MM.1S (cell line): ENCODE measurements at regions not wholly inside any gene's neighbourhood (a gene's known extent, or its start where the extent isn't known, plus 50 kb on each side); places are given as distances from the start of the nearest gene placed in this dataset.

Experiments used
- DNase-seq: peaks from one replicate; pipeline ENCODE4 v3.0.0-alpha.2; 2015
- H2AFZ ChIP-seq: fragments of 300-600 bp; sonication (generic); 2 replicates; pipeline ENCODE4 v1.6.0; 2016; ENCODE audit warnings: antibody characterized with exemption, low read length
- H3F3A ChIP-seq: fragments of 300-600 bp; sonication (generic); 2 replicates; pipeline ENCODE4 v1.6.1; 2016; ENCODE audit warnings: mild to moderate bottlenecking, antibody characterized with exemption, low read length, moderate library complexity, mixed read lengths; ENCODE audit not compliant: insufficient read depth
- H3K27ac ChIP-seq: fragments of 300-600 bp; sonication (generic); 2 replicates; pipeline ENCODE4 v1.5.1; 2016; ENCODE audit warnings: mild to moderate bottlenecking, low read length
- H3K27me3 ChIP-seq: fragments of 300-600 bp; sonication (generic); replicated peaks from 2 replicates; pipeline ENCODE4 v1.6.0; 2016; ENCODE audit warnings: low read length; ENCODE audit not compliant: insufficient read depth
- H3K36me3 ChIP-seq: fragments of 300-600 bp; sonication (generic); replicated peaks from 2 replicates; pipeline ENCODE4 v1.6.1; 2016; ENCODE audit warnings: mild to moderate bottlenecking, low read length, mixed read lengths; ENCODE audit not compliant: insufficient read depth
- H3K4me1 ChIP-seq: fragments of 300-600 bp; sonication (generic); 2 replicates; pipeline ENCODE4 v1.6.1; 2016; ENCODE audit warnings: low read length, mixed read lengths
- H3K4me2 ChIP-seq: fragments of 300-600 bp; sonication (generic); 2 replicates; pipeline ENCODE4 v1.6.0; 2016; ENCODE audit warnings: low read depth, low read length
- H3K4me3 ChIP-seq: fragments of 300-600 bp; sonication (generic); 2 replicates; pipeline ENCODE4 v1.5.1; 2016; ENCODE audit warnings: low read length, mixed read lengths
- H3K79me2 ChIP-seq: fragments of 300-600 bp; sonication (generic); 2 replicates; pipeline ENCODE4 v1.6.1; 2016; ENCODE audit warnings: mixed run types, low read length, mixed read lengths
- H3K9ac ChIP-seq: fragments of 300-600 bp; sonication (generic); 2 replicates; pipeline ENCODE4 v1.6.1; 2016; ENCODE audit warnings: low read length, mixed read lengths
- H3K9me2 ChIP-seq: fragments of 300-600 bp; sonication (generic); replicated peaks from 2 replicates; pipeline ENCODE4 v1.6.1; 2016; ENCODE audit warnings: mild to moderate bottlenecking, low read length, mixed read lengths; ENCODE audit not compliant: insufficient read depth
- H3K9me3 ChIP-seq: fragments of 300-600 bp; sonication (generic); replicated peaks from 2 replicates; pipeline ENCODE4 v1.6.1; 2016; ENCODE audit warnings: mild to moderate bottlenecking, low read length, mixed read lengths; ENCODE audit not compliant: insufficient read depth
- H4K20me1 ChIP-seq: fragments of 300-600 bp; sonication (generic); 2 replicates; pipeline ENCODE4 v1.6.1; 2016; ENCODE audit warnings: mild to moderate bottlenecking, low read length, moderate library complexity, mixed read lengths; ENCODE audit not compliant: insufficient read depth
- CTCF ChIP-seq: fragments of 300-600 bp; sonication (generic); IDR thresholded peaks from 2 replicates; pipeline ENCODE4 v1.5.1; 2016; ENCODE audit warnings: antibody characterized with exemption, low read length, mixed read lengths
- EZH2 ChIP-seq: fragments of 300-600 bp; sonication (generic); optimal IDR thresholded peaks from 2 replicates; pipeline ENCODE3; 2017; ENCODE audit warnings: low read depth, mild to moderate bottlenecking, antibody characterized with exemption, low read length, mixed read lengths
- EZH2phosphoT487 ChIP-seq: fragments of 300-600 bp; sonication (generic); IDR thresholded peaks from 2 replicates; pipeline ENCODE4 v1.6.1; 2018; ENCODE audit warnings: antibody characterized with exemption, low read length

- Histone ChIP-seq H3K9ac (no peak overlapping the region), H3K79me2 (no peaks in the 10 kb centered on the region), H3K4me1 (no peaks in the 10 kb centered on the region), H2AFZ (no peak overlapping the region), H3K36me3 (no peaks in the 10 kb centered on the region), H3K27me3 (no peaks in the 10 kb centered on the region), H3K4me3 (no peak overlapping the region), H3K9me3 (no peaks in the 10 kb centered on the region), H4K20me1 (no peaks in the 10 kb centered on the region), H3K9me2 (no peaks in the 10 kb centered on the region), H3F3A (no peaks in the 10 kb centered on the region), H3K4me2 (no peak overlapping the region), H3K27ac (no peak overlapping the region)
- TF ChIP-seq EZH2 (no peak), CTCF (no peak), EZH2phosphoT487 (no peak)
- no peak for DNase-seq
These were observed 77.2 kb upstream of the SLC10A2 start for GRCh38 chr13:103143432-103143831.

DNA sequence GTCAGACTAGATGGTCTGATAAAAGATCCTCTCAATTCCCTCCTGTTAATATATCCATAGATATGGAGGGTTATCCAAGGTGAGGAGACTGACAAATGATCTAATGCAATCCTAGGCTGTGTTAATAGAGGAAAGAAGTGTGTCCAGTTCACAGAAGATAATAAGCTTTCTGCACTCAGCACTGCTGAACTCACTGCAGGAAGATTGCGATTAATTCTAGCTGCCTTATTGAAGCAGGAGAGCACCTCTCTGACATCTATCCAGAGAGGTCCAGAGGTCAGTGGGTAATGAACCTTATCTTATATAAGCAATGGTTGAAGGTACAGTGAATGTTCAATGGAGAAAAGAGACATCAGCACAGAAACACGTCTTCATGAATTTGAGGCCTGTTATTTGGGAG lies 75.9 kb upstream of the SLC10A2 start:
- no peak for DNase-seq
- Histone ChIP-seq H3K4me2 (no peak overlapping the region), H3K4me3 (no peak overlapping the region), H3K27me3 (no peaks in the 10 kb centered on the region), H3K4me1 (no peaks in the 10 kb centered on the region), H3K79me2 (no peaks in the 10 kb centered on the region), H2AFZ (no peak overlapping the region), H3F3A (no peaks in the 10 kb centered on the region), H4K20me1 (no peaks in the 10 kb centered on the region), H3K27ac (no peak overlapping the region), H3K9me2 (no peaks in the 10 kb centered on the region), H3K36me3 (no peaks in the 10 kb centered on the region), H3K9ac (no peak overlapping the region), H3K9me3 (no peaks in the 10 kb centered on the region)
- TF ChIP-seq EZH2 (no peak), CTCF (no peak), EZH2phosphoT487 (no peak)

DNA sequence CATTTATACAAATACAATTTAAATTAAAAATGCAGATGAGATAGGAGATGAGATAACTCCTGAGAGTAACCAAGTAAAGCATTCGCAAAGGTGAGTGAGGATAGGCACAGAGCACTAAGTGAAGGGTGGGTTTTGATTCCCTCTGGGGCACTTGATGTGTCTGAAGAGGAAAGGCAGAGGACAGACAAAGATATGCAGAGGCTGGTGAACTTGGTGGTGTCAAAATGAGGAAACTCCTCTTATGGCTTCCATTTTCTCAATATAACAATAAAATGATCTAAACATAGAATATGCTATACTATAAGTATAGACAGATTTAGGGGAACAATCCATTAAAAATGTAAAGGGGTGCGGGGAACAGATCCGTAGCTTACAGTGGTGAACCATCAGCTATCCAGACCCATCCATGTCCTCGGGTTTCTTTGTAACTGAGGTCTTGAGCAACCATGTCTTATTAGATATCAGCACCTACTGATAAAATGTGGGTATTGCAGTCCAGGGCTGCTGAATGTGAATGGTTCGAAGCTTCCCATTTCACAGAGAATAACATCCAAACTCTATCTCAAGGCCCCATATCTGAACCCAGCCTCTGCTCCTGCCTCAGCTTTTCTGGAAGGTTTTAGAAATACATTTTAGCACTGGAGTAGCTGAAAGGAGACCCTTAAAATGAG lies 73.9 kb upstream of the SLC10A2 start:
- H3F3A ChIP-seq, result no peaks in the 10 kb centered on the region
- H3K27me3 ChIP-seq, result no peaks in the 10 kb centered on the region
- no peaks in the 10 kb centered on the region for H3K79me2 ChIP-seq
- no peaks in the 10 kb centered on the region for H3K36me3 ChIP-seq
- DNase-seq, result peak; percentile 55
- no peaks in the 10 kb centered on the region for H3K9me3 ChIP-seq
- H3K4me2 ChIP-seq, result no peak overlapping the region
- no peaks in the 10 kb centered on the region for H3K4me1 ChIP-seq
- no peak for TF ChIP-seq EZH2phosphoT487
- TF ChIP-seq EZH2, result no peak
- peak; percentile 71 for TF ChIP-seq CTCF
- no peak overlapping the region for H3K9ac ChIP-seq
- H3K4me3 ChIP-seq, result no peak overlapping the region
- H3K9me2 ChIP-seq, result no peaks in the 10 kb centered on the region
- H4K20me1 ChIP-seq, result no peaks in the 10 kb centered on the region
- no peak overlapping the region for H2AFZ ChIP-seq
- H3K27ac ChIP-seq, result no peak overlapping the region
